ENCODE measurements at regions not wholly inside any gene's neighbourhood (a gene's known extent, or its start where the extent isn't known, plus 50 kb on each side); places are given as distances from the start of the nearest gene placed in this dataset.

DNA sequence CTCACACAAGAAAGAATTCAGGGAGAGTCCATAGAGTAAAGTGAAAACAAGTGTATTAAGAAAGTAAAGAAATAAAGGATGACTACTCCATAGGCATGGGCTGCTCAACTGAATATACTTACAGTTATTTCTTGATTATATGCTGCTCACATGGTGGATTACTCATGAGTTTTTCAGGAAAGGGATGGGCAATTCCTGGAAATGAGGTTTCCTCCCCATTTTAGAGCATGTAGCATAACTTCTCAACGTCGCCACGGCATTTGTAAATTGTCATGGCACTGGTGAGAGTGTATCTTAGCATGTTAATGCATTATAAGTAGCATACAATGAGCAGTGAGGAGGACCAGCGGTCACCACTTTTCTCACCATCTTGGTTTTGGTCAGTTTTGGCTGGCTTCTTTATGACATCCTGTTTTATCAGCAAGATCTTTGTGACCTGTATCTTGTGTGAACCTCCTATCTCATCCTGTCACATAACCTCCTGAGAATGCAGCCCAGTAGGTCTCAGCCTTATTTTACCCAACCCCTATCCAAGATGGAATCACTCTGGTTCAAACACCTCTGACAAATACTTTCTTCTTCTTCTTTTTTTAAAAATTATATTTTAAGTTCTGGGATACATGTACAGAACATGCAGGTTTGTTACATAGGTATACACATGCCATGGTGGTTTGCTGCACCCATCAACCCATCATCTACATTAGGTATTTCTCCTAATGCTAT is 849.7 kb downstream of the TBL1XR1 start:
- H2AFZ ChIP-seq (ENCODE audit: insufficient read depth, low read depth, low read length, poor library complexity, severe bottlenecking), result no peak overlapping the region
- 70% methylated on average over 4 of the region's 4 CpGs for WGBS (ENCODE audit: insufficient coverage)

DNA sequence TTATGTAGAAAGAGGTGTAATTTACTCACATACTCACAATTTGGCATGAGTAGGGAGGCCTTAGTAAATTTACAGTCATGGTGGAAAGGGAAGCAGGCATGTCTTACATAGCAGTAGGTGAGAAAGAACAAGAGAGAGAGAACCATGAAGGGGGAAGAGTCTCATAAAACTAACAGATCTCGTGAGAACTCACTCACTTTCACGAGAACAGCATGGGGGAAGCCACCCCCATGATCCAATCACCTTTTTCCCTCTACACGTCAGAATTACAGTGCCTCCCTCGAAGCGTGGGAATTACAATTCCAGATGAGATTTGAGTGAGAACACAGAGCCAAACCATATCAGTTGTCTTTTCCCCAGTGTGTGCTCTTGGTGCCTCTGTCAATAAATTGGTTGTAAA is 855.3 kb downstream of the TBL1XR1 start:
- intact Hi-C loops (cut with micrococcal nuclease), result no loop called here
- no peak overlapping the region for H3K4me3 Mint-ChIP-seq
- peaks cover 1 to 15% (median 6%) of the 10 kb centered on the region in 7 donors for H3K9me3 Mint-ChIP-seq
- no peaks in the 10 kb centered on the region for H3K4me1 Mint-ChIP-seq
- no peak overlapping the region for H3K27ac ChIP-seq (ENCODE audit: low read depth in 1 of 2, low read length in 2 of 2)
- H3K9me3 ChIP-seq (replicated peaks in 1 of 2; ENCODE audit: control insufficient read depth in 1 of 2, insufficient read depth in 1 of 2, low read length in 2 of 2), result peaks cover 8 to 18% of the 10 kb centered on the region in 2 donors
- H3K4me2 ChIP-seq (replicated peaks; ENCODE audit: extremely low read depth, low read length, poor library complexity, severe bottlenecking), result no peak overlapping the region
- H3K4me3 ChIP-seq (replicated peaks in 1 of 3; ENCODE audit: low read depth in 2 of 3, low read length in 3 of 3), result no peak overlapping the region
- H3K27me3 ChIP-seq (ENCODE audit: control insufficient read depth in 2 of 2, insufficient read depth in 2 of 2, low read length in 2 of 2), result no peaks in the 10 kb centered on the region
- H3K9ac ChIP-seq (ENCODE audit: insufficient read depth, low read length, poor library complexity, severe bottlenecking), result no peak overlapping the region
- H3K27me3 Mint-ChIP-seq (ENCODE audit: low read depth in 3 of 3), result peaks cover 0 to 1% (median 0%) of the 10 kb centered on the region in 3 donors
- H3K27ac Mint-ChIP-seq, result no peak overlapping the region
- H4K20me1 ChIP-seq (ENCODE audit: insufficient read depth, low read length), result no peaks in the 10 kb centered on the region
- no CpG with 5 or more reads among the region's 5 CpGs for WGBS (ENCODE audit: insufficient coverage)
- TF ChIP-seq, protein P1, sequence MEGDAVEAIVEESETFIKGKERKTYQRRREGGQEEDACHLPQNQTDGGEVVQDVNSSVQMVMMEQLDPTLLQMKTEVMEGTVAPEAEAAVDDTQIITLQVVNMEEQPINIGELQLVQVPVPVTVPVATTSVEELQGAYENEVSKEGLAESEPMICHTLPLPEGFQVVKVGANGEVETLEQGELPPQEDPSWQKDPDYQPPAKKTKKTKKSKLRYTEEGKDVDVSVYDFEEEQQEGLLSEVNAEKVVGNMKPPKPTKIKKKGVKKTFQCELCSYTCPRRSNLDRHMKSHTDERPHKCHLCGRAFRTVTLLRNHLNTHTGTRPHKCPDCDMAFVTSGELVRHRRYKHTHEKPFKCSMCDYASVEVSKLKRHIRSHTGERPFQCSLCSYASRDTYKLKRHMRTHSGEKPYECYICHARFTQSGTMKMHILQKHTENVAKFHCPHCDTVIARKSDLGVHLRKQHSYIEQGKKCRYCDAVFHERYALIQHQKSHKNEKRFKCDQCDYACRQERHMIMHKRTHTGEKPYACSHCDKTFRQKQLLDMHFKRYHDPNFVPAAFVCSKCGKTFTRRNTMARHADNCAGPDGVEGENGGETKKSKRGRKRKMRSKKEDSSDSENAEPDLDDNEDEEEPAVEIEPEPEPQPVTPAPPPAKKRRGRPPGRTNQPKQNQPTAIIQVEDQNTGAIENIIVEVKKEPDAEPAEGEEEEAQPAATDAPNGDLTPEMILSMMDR (IDR thresholded peaks at IDR 0.05), result no peak
- no peak for DNase-seq
- no peaks in the 10 kb centered on the region for H3K36me3 ChIP-seq (replicated peaks in 1 of 2; ENCODE audit: control insufficient read depth in 1 of 2, insufficient read depth in 2 of 2, low read length in 2 of 2)
- H2AFZ ChIP-seq (ENCODE audit: insufficient read depth, low read depth, low read length, poor library complexity, severe bottlenecking), result no peak overlapping the region
- no peaks in the 10 kb centered on the region for H3K79me2 ChIP-seq (ENCODE audit: insufficient read depth, low read length)
- H3K4me1 ChIP-seq (ENCODE audit: control insufficient read depth in 1 of 2, insufficient read depth in 2 of 2, low read length in 2 of 2), result no peaks in the 10 kb centered on the region
- no peaks in the 10 kb centered on the region for H3K36me3 Mint-ChIP-seq

More for the DNA sequence above, 849.7 kb downstream of the TBL1XR1 start:
- no peak for DNase-seq
- Histone ChIP-seq H3K27ac (ENCODE audit: low read depth in 1 of 2, low read length in 2 of 2) (no peak overlapping the region), H3K4me2 (replicated peaks; ENCODE audit: extremely low read depth, low read length, poor library complexity, severe bottlenecking) (no peak overlapping the region), H4K20me1 (ENCODE audit: insufficient read depth, low read length) (no peaks in the 10 kb centered on the region), H3K27me3 (ENCODE audit: control insufficient read depth in 2 of 2, insufficient read depth in 2 of 2, low read length in 2 of 2) (no peaks in the 10 kb centered on the region), H3K4me1 (ENCODE audit: control insufficient read depth in 1 of 2, insufficient read depth in 2 of 2, low read length in 2 of 2) (no peaks in the 10 kb centered on the region), H3K9ac (ENCODE audit: insufficient read depth, low read length, poor library complexity, severe bottlenecking) (no peak overlapping the region), H3K4me3 (replicated peaks in 1 of 3; ENCODE audit: low read depth in 2 of 3, low read length in 3 of 3) (no peak overlapping the region), H3K79me2 (ENCODE audit: insufficient read depth, low read length) (no peaks in the 10 kb centered on the region), H3K36me3 (replicated peaks in 1 of 2; ENCODE audit: control insufficient read depth in 1 of 2, insufficient read depth in 2 of 2, low read length in 2 of 2) (no peaks in the 10 kb centered on the region), H3K9me3 (replicated peaks in 1 of 2; ENCODE audit: control insufficient read depth in 1 of 2, insufficient read depth in 1 of 2, low read length in 2 of 2) (peaks cover 21 to 23% of the 10 kb centered on the region in 2 donors)
- H3K4me3 Mint-ChIP-seq, result no peak overlapping the region
- H3K9me3 Mint-ChIP-seq, result peaks cover 1 to 16% (median 8%) of the 10 kb centered on the region in 7 donors
- H3K27me3 Mint-ChIP-seq (ENCODE audit: low read depth in 3 of 3), result peaks cover 0 to 1% (median 0%) of the 10 kb centered on the region in 3 donors
- no peaks in the 10 kb centered on the region for H3K36me3 Mint-ChIP-seq
- intact Hi-C loops (cut with micrococcal nuclease), result no loop called here
- no peak overlapping the region for H3K27ac Mint-ChIP-seq
- TF ChIP-seq, protein P1 (IDR thresholded peaks at IDR 0.05), result no peak
- no peaks in the 10 kb centered on the region for H3K4me1 Mint-ChIP-seq
